Immature natural killer cell (primary cell): ENCODE measurements at regions not wholly inside any gene's neighbourhood (a gene's known extent, or its start where the extent isn't known, plus 50 kb on each side); places are given as distances from the start of the nearest gene placed in this dataset.

Experiments
- DNase-seq, 3 donors: peaks; one replicate each; pipeline ENCODE4 v3.0.0; 2022; ENCODE audit warnings: mixed read lengths in 1 of 3
- H3K27ac Mint-ChIP-seq, 6 donors: one replicate each; pipeline ENCODE4 v1.8.0; 2020; ENCODE audit warnings: mixed read lengths in 6 of 6, mild to moderate bottlenecking in 5 of 6, inconsistent platforms in 4 of 6, moderate library complexity in 3 of 6
- H3K27me3 Mint-ChIP-seq, 3 donors: one replicate each; pipeline ENCODE4 v1.8.0; 2020 to 2021; ENCODE audit warnings: low read depth in 3 of 3, mild to moderate bottlenecking in 3 of 3, mixed read lengths in 3 of 3, moderate library complexity in 3 of 3, inconsistent platforms in 1 of 3
- H3K36me3 Mint-ChIP-seq, 3 donors: one replicate each; pipeline ENCODE4 v1.8.0; 2020; ENCODE audit warnings: mixed read lengths in 3 of 3, inconsistent platforms in 2 of 3, mild to moderate bottlenecking in 2 of 3
- H3K4me1 Mint-ChIP-seq, 2 donors: one replicate each; pipeline ENCODE4 v1.8.0; 2020; ENCODE audit warnings: inconsistent platforms in 2 of 2, mild to moderate bottlenecking in 2 of 2, mixed read lengths in 2 of 2, moderate library complexity in 1 of 2
- H3K4me3 Mint-ChIP-seq, 5 donors: one replicate each; pipeline ENCODE4 v1.8.0; 2020; ENCODE audit warnings: mild to moderate bottlenecking in 5 of 5, mixed read lengths in 5 of 5, inconsistent platforms in 3 of 5, moderate library complexity in 3 of 5
- H3K9me3 Mint-ChIP-seq, 6 donors: one replicate each; pipeline ENCODE4 v1.8.0; 2020; ENCODE audit warnings: mild to moderate bottlenecking in 6 of 6, mixed read lengths in 6 of 6, inconsistent platforms in 4 of 6, moderate library complexity in 3 of 6

- no peak for DNase-seq
- no peaks in the 10 kb centered on the region for H3K9me3 Mint-ChIP-seq
- H3K4me3 Mint-ChIP-seq = no peak overlapping the region
- H3K27me3 Mint-ChIP-seq = peaks cover 0 to 2% (median 2%) of the 10 kb centered on the region in 3 donors
- H3K36me3 Mint-ChIP-seq = no peaks in the 10 kb centered on the region
- no peak overlapping the region for H3K27ac Mint-ChIP-seq
- H3K4me1 Mint-ChIP-seq = no peaks in the 10 kb centered on the region
Measured at GRCh38 chr16:85266857-85267256, 154.6 kb upstream of the CIBAR2 start.

GRCh38 chr16:85267414-85267945 is 155.2 kb upstream of the CIBAR2 start:
- H3K27ac Mint-ChIP-seq = no peak overlapping the region
- H3K9me3 Mint-ChIP-seq = no peaks in the 10 kb centered on the region
- no peak overlapping the region for H3K4me3 Mint-ChIP-seq
- peaks cover 0 to 2% (median 2%) of the 10 kb centered on the region in 3 donors for H3K27me3 Mint-ChIP-seq
- H3K4me1 Mint-ChIP-seq = no peaks in the 10 kb centered on the region
- no peak for DNase-seq
- H3K36me3 Mint-ChIP-seq = no peaks in the 10 kb centered on the region

- no peaks in the 10 kb centered on the region for H3K9me3 Mint-ChIP-seq
- no peak overlapping the region for H3K27ac Mint-ChIP-seq
- DNase-seq = no peak
- H3K36me3 Mint-ChIP-seq = no peaks in the 10 kb centered on the region
- peaks cover 0 to 5% (median 0%) of the 10 kb centered on the region in 3 donors for H3K27me3 Mint-ChIP-seq
- H3K4me1 Mint-ChIP-seq = no peaks in the 10 kb centered on the region
- no peak overlapping the region for H3K4me3 Mint-ChIP-seq
Measured at GRCh38 chr16:85269165-85269564, 156.9 kb upstream of the CIBAR2 start.

- Mint-ChIP-seq H3K9me3 (no peaks in the 10 kb centered on the region), H3K27me3 (peaks cover 0 to 6% (median 1%) of the 10 kb centered on the region in 3 donors), H3K4me3 (no peak overlapping the region), H3K27ac (no peak overlapping the region), H3K36me3 (no peaks in the 10 kb centered on the region), H3K4me1 (no peaks in the 10 kb centered on the region)
- no peak for DNase-seq
Measured at GRCh38 chr16:85270374-85270773, 158.1 kb upstream of the CIBAR2 start.

DNA sequence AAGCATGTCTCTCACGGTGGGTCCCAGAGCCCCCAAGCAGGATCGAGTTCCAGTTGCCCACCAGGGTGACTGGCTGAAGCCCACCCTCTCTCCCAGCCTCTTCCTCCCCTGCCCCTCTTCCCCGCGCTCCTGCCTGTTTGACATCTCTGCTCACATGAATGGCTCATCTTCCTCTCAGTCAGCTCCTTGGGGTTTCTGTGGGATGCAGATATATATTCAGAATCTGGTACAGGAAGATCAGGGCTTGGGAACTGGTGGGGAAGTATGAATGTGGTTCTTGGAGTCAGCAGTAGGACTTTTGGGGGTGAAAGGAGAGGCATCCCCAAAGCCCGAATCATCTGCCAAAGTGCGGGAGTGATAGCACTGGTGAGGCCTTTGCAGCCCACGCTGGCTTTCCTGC is 158.9 kb upstream of the CIBAR2 start:
- H3K9me3 Mint-ChIP-seq = no peaks in the 10 kb centered on the region
- H3K4me1 Mint-ChIP-seq = no peaks in the 10 kb centered on the region
- no peak overlapping the region for H3K27ac Mint-ChIP-seq
- H3K27me3 Mint-ChIP-seq = peaks cover 0 to 6% (median 1%) of the 10 kb centered on the region in 3 donors
- H3K36me3 Mint-ChIP-seq = no peaks in the 10 kb centered on the region
- no peak for DNase-seq
- H3K4me3 Mint-ChIP-seq = no peak overlapping the region

DNA sequence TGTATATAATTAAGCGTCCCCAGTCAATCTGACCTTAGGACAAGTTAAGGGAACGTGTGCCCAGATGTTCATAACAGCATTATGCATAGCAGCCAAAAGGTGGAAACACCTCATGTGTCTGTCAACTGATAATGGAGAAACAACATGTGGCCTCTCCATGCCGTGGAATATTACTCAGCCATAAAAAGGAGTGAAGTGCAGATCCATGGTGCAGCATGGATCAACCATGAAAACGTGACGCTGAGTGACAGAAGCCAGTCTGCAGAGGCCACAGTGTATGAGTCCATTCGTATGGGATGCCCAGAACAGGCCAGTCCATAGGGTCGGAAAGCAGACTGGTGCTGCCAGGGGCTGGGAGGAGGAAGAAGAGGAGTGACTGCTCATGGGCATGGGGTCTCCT is 161.0 kb upstream of the CIBAR2 start:
- no peak overlapping the region for H3K4me3 Mint-ChIP-seq
- peaks cover 0 to 4% (median 1%) of the 10 kb centered on the region in 3 donors for H3K27me3 Mint-ChIP-seq
- DNase-seq = no peak
- no peaks in the 10 kb centered on the region for H3K9me3 Mint-ChIP-seq
- no peaks in the 10 kb centered on the region for H3K4me1 Mint-ChIP-seq
- no peak overlapping the region for H3K27ac Mint-ChIP-seq
- no peaks in the 10 kb centered on the region for H3K36me3 Mint-ChIP-seq

DNA sequence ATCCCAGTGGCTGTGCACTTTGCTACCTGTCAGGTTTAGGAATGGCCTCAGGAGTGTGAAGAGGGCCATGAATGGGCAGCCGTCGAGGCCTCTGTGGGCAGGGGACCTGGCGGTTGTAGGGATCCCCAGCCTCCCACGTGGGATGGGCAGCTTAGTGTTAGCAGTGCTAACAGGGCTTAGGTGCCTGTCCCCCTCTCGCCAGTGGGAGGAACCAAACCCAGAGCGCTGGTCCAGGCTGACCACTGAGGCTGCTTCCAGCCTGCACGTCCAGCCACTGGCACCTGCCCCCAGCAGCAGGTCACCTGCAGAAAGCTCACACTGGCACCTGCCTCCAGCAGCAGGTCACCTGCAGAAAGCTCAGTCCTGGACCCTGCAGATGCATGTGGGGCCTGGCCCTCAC is 162.2 kb upstream of the CIBAR2 start:
- Mint-ChIP-seq H3K36me3 (no peaks in the 10 kb centered on the region), H3K4me1 (no peaks in the 10 kb centered on the region), H3K27ac (no peak overlapping the region), H3K9me3 (no peaks in the 10 kb centered on the region), H3K4me3 (no peak overlapping the region), H3K27me3 (peaks cover 1 to 4% (median 4%) of the 10 kb centered on the region in 3 donors)
- DNase-seq = no peak

GRCh38 chr16:85274924-85275323 is 162.7 kb upstream of the CIBAR2 start:
- no peaks in the 10 kb centered on the region for H3K36me3 Mint-ChIP-seq
- peaks cover 1 to 4% (median 4%) of the 10 kb centered on the region in 3 donors for H3K27me3 Mint-ChIP-seq
- no peak for DNase-seq
- H3K9me3 Mint-ChIP-seq = no peaks in the 10 kb centered on the region
- no peak overlapping the region for H3K27ac Mint-ChIP-seq
- no peaks in the 10 kb centered on the region for H3K4me1 Mint-ChIP-seq
- H3K4me3 Mint-ChIP-seq = no peak overlapping the region

DNA sequence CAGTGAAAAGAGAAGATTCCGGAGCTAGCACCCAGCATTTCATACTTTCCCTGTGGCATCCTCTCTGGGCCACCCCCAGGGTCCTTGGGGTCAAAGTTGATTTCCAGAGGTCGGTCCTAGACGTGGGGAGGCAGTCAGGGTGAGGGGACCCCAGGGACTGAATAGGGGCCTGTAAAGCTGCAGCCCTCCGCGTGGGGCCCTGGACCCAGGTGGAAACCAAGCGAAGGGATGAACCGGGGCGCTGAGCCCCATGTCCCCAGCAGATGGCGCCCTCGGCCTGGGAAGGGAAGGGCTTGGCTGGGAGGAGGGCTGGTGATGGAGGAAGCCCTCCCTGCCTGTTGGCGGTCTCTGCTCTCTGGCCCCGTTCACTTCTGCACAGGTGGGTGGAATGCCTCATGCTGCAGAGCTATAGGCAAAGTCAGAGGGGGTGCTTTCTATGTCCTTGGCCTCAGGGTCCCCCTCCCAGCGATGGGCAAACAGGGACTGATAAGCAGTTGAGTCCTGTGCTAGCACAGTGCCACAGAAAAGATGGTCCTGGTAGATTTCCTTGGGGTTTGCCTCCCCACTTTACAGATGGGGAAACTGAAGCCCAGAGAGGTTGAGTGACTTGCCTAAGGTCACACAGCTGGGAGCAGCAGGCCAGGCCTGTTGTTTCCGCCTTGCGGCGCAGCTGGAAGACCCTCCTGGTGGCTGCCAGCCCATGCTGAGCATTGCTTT is 163.4 kb upstream of the CIBAR2 start:
- no peak overlapping the region for H3K27ac Mint-ChIP-seq
- H3K27me3 Mint-ChIP-seq = peaks cover 1 to 4% (median 4%) of the 10 kb centered on the region in 3 donors
- H3K4me1 Mint-ChIP-seq = no peaks in the 10 kb centered on the region
- no peak overlapping the region for H3K4me3 Mint-ChIP-seq
- no peaks in the 10 kb centered on the region for H3K36me3 Mint-ChIP-seq
- peak; percentile 49 to 53 (median 50) for DNase-seq
- H3K9me3 Mint-ChIP-seq = no peaks in the 10 kb centered on the region

DNA sequence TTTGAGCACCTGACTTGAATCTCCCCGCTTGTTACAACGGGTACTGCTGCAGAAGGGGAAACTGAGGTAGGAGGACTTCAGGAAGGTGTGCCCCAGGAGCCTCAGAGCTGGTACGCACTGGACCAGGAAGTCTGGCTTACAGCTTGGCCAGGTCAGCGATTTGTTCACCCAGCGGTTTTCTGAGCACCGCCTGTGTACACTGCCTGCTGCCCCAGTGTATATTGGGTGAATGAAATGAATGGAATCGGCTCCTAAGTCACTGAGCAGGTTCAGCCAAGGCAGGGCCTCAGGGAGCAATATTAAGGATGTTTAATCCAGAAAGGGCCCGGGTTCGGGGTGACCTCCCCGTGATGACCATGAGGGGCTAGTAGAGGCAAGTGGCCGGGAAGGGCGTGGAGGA is 164.0 kb upstream of the CIBAR2 start:
- DNase-seq = no peak
- H3K27ac Mint-ChIP-seq = no peak overlapping the region
- H3K9me3 Mint-ChIP-seq = no peaks in the 10 kb centered on the region
- no peaks in the 10 kb centered on the region for H3K4me1 Mint-ChIP-seq
- H3K27me3 Mint-ChIP-seq = peaks cover 1 to 4% (median 4%) of the 10 kb centered on the region in 3 donors
- H3K4me3 Mint-ChIP-seq = no peak overlapping the region
- H3K36me3 Mint-ChIP-seq = no peaks in the 10 kb centered on the region

- no peak for DNase-seq
- Mint-ChIP-seq H3K36me3 (no peaks in the 10 kb centered on the region), H3K4me1 (no peaks in the 10 kb centered on the region), H3K9me3 (no peaks in the 10 kb centered on the region), H3K27me3 (peaks cover 1 to 4% (median 4%) of the 10 kb centered on the region in 3 donors), H3K27ac (no peak overlapping the region), H3K4me3 (no peak overlapping the region)
Measured at GRCh38 chr16:85276721-85277120, 164.4 kb upstream of the CIBAR2 start.

DNA sequence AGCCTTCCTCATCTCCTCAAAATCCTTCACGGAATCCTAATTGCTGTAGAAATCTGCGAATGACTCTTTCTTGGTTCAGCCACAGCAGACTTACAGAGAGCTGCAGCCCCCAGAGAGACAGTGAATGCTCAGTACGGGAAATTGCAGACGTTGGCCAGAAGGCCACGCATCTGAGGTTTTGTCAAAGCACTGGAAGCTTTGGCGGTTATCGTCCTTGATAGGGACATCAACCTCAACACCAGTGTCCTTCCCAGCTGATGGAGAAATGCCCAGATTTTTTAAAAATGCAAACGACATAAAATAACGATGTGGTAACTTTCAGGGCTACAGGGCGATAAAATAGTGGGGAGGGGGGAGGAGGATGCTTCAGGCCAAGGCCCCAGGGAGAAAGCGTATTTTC is 166.6 kb upstream of the CIBAR2 start:
- Mint-ChIP-seq H3K9me3 (no peaks in the 10 kb centered on the region), H3K4me3 (no peak overlapping the region), H3K27ac (no peak overlapping the region), H3K27me3 (peaks cover 1 to 4% (median 4%) of the 10 kb centered on the region in 3 donors), H3K4me1 (no peaks in the 10 kb centered on the region), H3K36me3 (no peaks in the 10 kb centered on the region)
- DNase-seq = no peak

GRCh38 chr16:85279402-85279801 is 167.1 kb upstream of the CIBAR2 start:
- Mint-ChIP-seq H3K4me3 (no peak overlapping the region), H3K9me3 (no peaks in the 10 kb centered on the region), H3K27ac (no peak overlapping the region), H3K27me3 (peaks cover 1 to 4% (median 1%) of the 10 kb centered on the region in 3 donors), H3K36me3 (no peaks in the 10 kb centered on the region), H3K4me1 (no peaks in the 10 kb centered on the region)
- DNase-seq = no peak

GRCh38 chr16:85279825-85280545 is 167.7 kb upstream of the CIBAR2 start:
- no peak for DNase-seq
- Mint-ChIP-seq H3K4me1 (no peaks in the 10 kb centered on the region), H3K9me3 (no peaks in the 10 kb centered on the region), H3K27ac (no peak overlapping the region), H3K4me3 (no peak overlapping the region), H3K27me3 (peaks cover 0 to 4% (median 1%) of the 10 kb centered on the region in 3 donors), H3K36me3 (no peaks in the 10 kb centered on the region)
